Astrocyte (in vitro differentiated cells and primary cell): ENCODE measurements at regions not wholly inside any gene's neighbourhood (a gene's known extent, or its start where the extent isn't known, plus 50 kb on each side); places are given as distances from the start of the nearest gene placed in this dataset.

Experiments used
- CTCF ChIP-seq: IDR thresholded peaks from 2 replicates; pipeline ENCODE4 v1.5.1; 2011; ENCODE audit warnings: low read depth, mild to moderate bottlenecking, inconsistent platforms, low read length, moderate library complexity; ENCODE audit not compliant: insufficient read depth
- EZH2 ChIP-seq: IDR thresholded peaks from 2 replicates; pipeline ENCODE4 v1.6.1; 2012; ENCODE audit warnings: mild to moderate bottlenecking, low read length, inconsistent platforms; ENCODE audit not compliant: insufficient read depth

GRCh38 chr3:150247441-150247840 is 160.7 kb upstream of the TSC22D2 start:
- TF ChIP-seq CTCF (no peak), EZH2 (no peak)
